Activated T-cell treated with anti-CD3 and anti-CD28 coated beads for 1 hour (primary cell): ENCODE measurements at regions not wholly inside any gene's neighbourhood (a gene's known extent, or its start where the extent isn't known, plus 50 kb on each side); places are given as distances from the start of the nearest gene placed in this dataset.
"Not testable (repeated sequence)": the region's sequence is repeated elsewhere in the genome, so short reads cannot be mapped to it uniquely, and the experiment has no call there.

ENCODE experiments used
- DNase-seq: peaks from one replicate; pipeline ENCODE4 v3.0.0-alpha.2; 2020; ENCODE audit warnings: low read depth

GRCh38 chr11:129729216-129729615 lies 86.4 kb upstream of the TMEM45B start:
- DNase-seq = no peak

GRCh38 chr11:129729823-129730222 lies 85.8 kb upstream of the TMEM45B start:
- no peak for DNase-seq

GRCh38 chr11:129731316-129731715 lies 84.3 kb upstream of the TMEM45B start:
- DNase-seq = no peak

GRCh38 chr11:129732941-129733340 lies 82.7 kb upstream of the TMEM45B start:
- DNase-seq = no peak

- no peak for DNase-seq
Measured at GRCh38 chr11:129733384-129733783, 82.3 kb upstream of the TMEM45B start.

GRCh38 chr11:129733981-129734380 lies 81.7 kb upstream of the TMEM45B start:
- DNase-seq = no peak

- no peak for DNase-seq
Measured at GRCh38 chr11:129734654-129735053, 81.0 kb upstream of the TMEM45B start.

- DNase-seq = no peak
Measured at GRCh38 chr11:129737831-129738230, 77.8 kb upstream of the TMEM45B start.

GRCh38 chr11:129738242-129738641 lies 77.4 kb upstream of the TMEM45B start:
- no peak for DNase-seq

GRCh38 chr11:129739339-129739738 lies 76.3 kb upstream of the TMEM45B start:
- no peak for DNase-seq

- no peak for DNase-seq
Measured at GRCh38 chr11:129740125-129740719, 75.4 kb upstream of the TMEM45B start.

- no peak for DNase-seq
Measured at GRCh38 chr11:129743112-129743815, 72.4 kb upstream of the TMEM45B start.

- no peak for DNase-seq
Measured at GRCh38 chr11:129747071-129747470, 68.6 kb upstream of the TMEM45B start.

- DNase-seq = no peak
Measured at GRCh38 chr11:129749141-129749540, 66.5 kb upstream of the TMEM45B start.

GRCh38 chr11:129750343-129751292 lies 65.0 kb upstream of the TMEM45B start:
- peak; percentile 81 for DNase-seq

- DNase-seq = no peak
Measured at GRCh38 chr11:129751511-129751910, 64.1 kb upstream of the TMEM45B start.

GRCh38 chr11:129763569-129763968 lies 52.1 kb upstream of the TMEM45B start:
- DNase-seq = not testable (repeated sequence)

- DNase-seq = not testable (repeated sequence)
Measured at GRCh38 chr11:129764204-129764603, 51.4 kb upstream of the TMEM45B start.
